WTC11 (cell line): ENCODE measurements at regions not wholly inside any gene's neighbourhood (a gene's known extent, or its start where the extent isn't known, plus 50 kb on each side); places are given as distances from the start of the nearest gene placed in this dataset.

Experiments used
- CREB1 ChIP-seq: sonication (generic); formaldehyde crosslinking; IDR thresholded peaks from 2 replicates; pipeline ENCODE4 v1.8.0; 2023; ENCODE audit warnings: mild to moderate bottlenecking, missing genetic modification reagents
- CTCF ChIP-seq: fragments of 200-600 bp; IDR thresholded peaks from 2 replicates; pipeline ENCODE4 v1.8.0; 2022; ENCODE audit warnings: antibody characterized with exemption
- HMGA2 ChIP-seq: fragments of 250-450 bp; sonication (Bioruptor Pico); IDR thresholded peaks from 2 replicates; pipeline ENCODE4 v1.4.0; 2021; ENCODE audit warnings: mild to moderate bottlenecking, moderate library complexity
- NR2C2 ChIP-seq: sonication (generic); formaldehyde crosslinking; IDR thresholded peaks from 2 replicates; pipeline ENCODE4 v1.8.0; 2022; ENCODE audit warnings: mild to moderate bottlenecking, missing genetic modification reagents
- NR3C1 ChIP-seq: sonication (generic); formaldehyde crosslinking; conservative IDR thresholded peaks from 2 replicates; pipeline ENCODE4 v1.8.1; 2023; ENCODE audit warnings: low read depth, mild to moderate bottlenecking, missing genetic modification reagents
- TEAD1 ChIP-seq: sonication (generic); formaldehyde crosslinking; IDR thresholded peaks from 2 replicates; pipeline ENCODE4 v1.8.0; 2022; ENCODE audit warnings: mild to moderate bottlenecking, missing genetic modification reagents
- TEAD4 ChIP-seq: sonication (generic); formaldehyde crosslinking; IDR thresholded peaks from 2 replicates; pipeline ENCODE4 v1.8.0; 2022; ENCODE audit warnings: mild to moderate bottlenecking, missing genetic modification reagents
- ZNF138 ChIP-seq: sonication (generic); formaldehyde crosslinking; conservative IDR thresholded peaks from 2 replicates; pipeline ENCODE4 v1.8.1; 2022; ENCODE audit warnings: mild to moderate bottlenecking, moderate library complexity, missing genetic modification reagents
- ZNF263 ChIP-seq: sonication (generic); formaldehyde crosslinking; IDR thresholded peaks from 2 replicates; pipeline ENCODE4 v1.8.1; 2022; ENCODE audit warnings: low read depth, mild to moderate bottlenecking, moderate library complexity, missing genetic modification reagents

DNA sequence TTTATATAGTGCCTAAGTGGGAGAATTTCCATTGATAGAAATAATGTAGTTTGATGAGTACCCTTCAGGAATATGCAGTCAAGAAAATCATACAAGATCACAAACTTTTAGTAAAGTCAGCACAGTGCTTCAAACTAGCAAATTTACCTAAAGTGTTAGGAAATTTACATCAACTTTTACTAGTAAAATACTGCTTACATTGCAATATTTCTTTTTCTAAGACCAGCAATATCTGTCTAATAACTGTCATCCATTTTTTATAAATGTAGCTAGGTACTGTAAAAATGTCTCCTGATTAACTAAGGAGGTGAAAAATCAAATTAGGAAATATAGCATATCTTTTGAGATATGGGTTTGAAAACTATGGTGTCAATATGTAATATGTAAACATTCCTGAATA is 405.4 kb downstream of the MDFIC start:
- TF ChIP-seq TEAD4 (CRISPR knock-in tag): no peak
- no peak for TF ChIP-seq ZNF138
- TF ChIP-seq CTCF: no peak
- no peak for TF ChIP-seq CREB1 (CRISPR knock-in tag)
- no peak for TF ChIP-seq NR3C1 (CRISPR knock-in tag)
- no peak for TF ChIP-seq ZNF263 (CRISPR knock-in tag)
- TF ChIP-seq NR2C2 (CRISPR knock-in tag): no peak
- TF ChIP-seq HMGA2 (CRISPR knock-in tag): no peak
- no peak for TF ChIP-seq TEAD1 (CRISPR knock-in tag)
